Heart left ventricle (tissue), 13 donors: ENCODE measurements at regions not wholly inside any gene's neighbourhood (a gene's known extent, or its start where the extent isn't known, plus 50 kb on each side); places are given as distances from the start of the nearest gene placed in this dataset.

ENCODE experiments used
- CTCF ChIP-seq, 12 donors: fragments of 200-600 bp; sonication (generic) in 4 of 12; IDR thresholded peaks; one replicate each; pipeline versions ENCODE4 v1.5.0 to v1.8.0; 2018 to 2022; ENCODE audit warnings: antibody characterized with exemption in 12 of 12, mild to moderate bottlenecking in 5 of 12
- POLR2A ChIP-seq, 2 donors: fragments of 450-650 bp; IDR thresholded peaks; one replicate each; pipeline ENCODE4 v1.6.1; 2017; ENCODE audit warnings: antibody characterized with exemption in 2 of 2, mild to moderate bottlenecking in 2 of 2, moderate library complexity in 2 of 2
- donor health status: ischemic (EF 13 %, LVEDD 7.1; RV severe dilation, severe dysfunction).
- donor health status: DM: no; HTN: yes; CAD: no.
- donor health status: DM: no; HTN: no; CAD: no.
- donor health status: ischemic (EF 25% LVEDD 6.9; RV normal size, moderate dysfunction).
- donor health status: ischemic (EF 25% LVEDD 5.7; RV mildly dilated, moderate dysfunction).
- donor health status: ischemic (EF 35%, LVEDD 5.7; RV mildly dilated, moderate dysfunction).
- donor health status: nonischemic (EF 11% LVEDD 7.7; RV severe dilation, severe dysfunction).
- donor health status: DM: yes; HTN: yes; CAD: no.
- donor health status: PGD.
- donor health status: ischemic (EF 29% LVEDD 5.4; RV normal size, mild dysfunction).
- donor health status: nonischemic (EF 23%, LVEDD 6.1; RV moderate dilation, normal function).

- TF ChIP-seq CTCF (IDR thresholded peaks at IDR 0.05) (no peak), POLR2A (IDR thresholded peaks at IDR 0.05) (no peak)
Measured at GRCh38 chr6:112903361-112903760, 556.2 kb downstream of the RFPL4B start.
